ENCODE measurements at regions not wholly inside any gene's neighbourhood (a gene's known extent, or its start where the extent isn't known, plus 50 kb on each side); places are given as distances from the start of the nearest gene placed in this dataset.
"Not testable (repeated sequence)": the region's sequence is repeated elsewhere in the genome, so short reads cannot be mapped to it uniquely, and the experiment has no call there.

- no peak for DNase-seq
Observed at GRCh38 chr14:53448682-53449081, 295.6 kb upstream of the DDHD1 start.

GRCh38 chr14:53444677-53445312 is 291.7 kb upstream of the DDHD1 start:
- no peak for DNase-seq

- DNase-seq: no peak
Observed at GRCh38 chr14:53441789-53442188, 288.7 kb upstream of the DDHD1 start.

GRCh38 chr14:53437858-53438257 is 284.7 kb upstream of the DDHD1 start:
- DNase-seq: no peak

GRCh38 chr14:53432378-53432802 is 279.3 kb upstream of the DDHD1 start:
- peak; percentile 43 for DNase-seq

GRCh38 chr14:53430870-53431269 is 277.7 kb upstream of the DDHD1 start:
- no peak for DNase-seq

- no peak for DNase-seq
Observed at GRCh38 chr14:53412819-53413675, 259.9 kb upstream of the DDHD1 start.

GRCh38 chr14:53411125-53411524 is 258.0 kb upstream of the DDHD1 start:
- peak; percentile 34 for DNase-seq

GRCh38 chr14:53409969-53410368 is 256.8 kb upstream of the DDHD1 start:
- DNase-seq: no peak

GRCh38 chr14:53409289-53409688 is 256.2 kb upstream of the DDHD1 start:
- DNase-seq: no peak

GRCh38 chr14:53408175-53408879 is 255.2 kb upstream of the DDHD1 start:
- DNase-seq: no peak

- DNase-seq: no peak
Observed at GRCh38 chr14:53406519-53406918, 253.4 kb upstream of the DDHD1 start.

- DNase-seq: no peak
Observed at GRCh38 chr14:53401646-53402045, 248.5 kb upstream of the DDHD1 start.

- no peak for DNase-seq
Observed at GRCh38 chr14:53399057-53399456, 245.9 kb upstream of the DDHD1 start.

GRCh38 chr14:53398616-53399015 is 245.5 kb upstream of the DDHD1 start:
- DNase-seq: no peak

GRCh38 chr14:53395267-53395666 is 242.1 kb upstream of the DDHD1 start:
- DNase-seq: not testable (repeated sequence)

- DNase-seq: no peak
Observed at GRCh38 chr14:53391631-53392285, 238.6 kb upstream of the DDHD1 start.

- DNase-seq: no peak
Observed at GRCh38 chr14:53391156-53391555, 238.0 kb upstream of the DDHD1 start.

GRCh38 chr14:53390008-53390407 is 236.9 kb upstream of the DDHD1 start:
- DNase-seq: no peak

- no peak for DNase-seq
Observed at GRCh38 chr14:53389202-53389601, 236.1 kb upstream of the DDHD1 start.

GRCh38 chr14:53386362-53386761 is 233.2 kb upstream of the DDHD1 start:
- DNase-seq: no peak

GRCh38 chr14:53384536-53384935 is 231.4 kb upstream of the DDHD1 start:
- DNase-seq: no peak

- DNase-seq: no peak
Observed at GRCh38 chr14:53384073-53384472, 230.9 kb upstream of the DDHD1 start.

All from eye (tissue), 1 donor.